NT2/D1 (cell line): ENCODE measurements at regions not wholly inside any gene's neighbourhood (a gene's known extent, or its start where the extent isn't known, plus 50 kb on each side); places are given as distances from the start of the nearest gene placed in this dataset.

Experiments used
- SUZ12 ChIP-seq: IDR thresholded peaks from 2 replicates; pipeline ENCODE4 v1.6.1; 2011; ENCODE audit not compliant: insufficient read length, insufficient read depth; ENCODE audit errors: extremely low read depth
- YY1 ChIP-seq: IDR thresholded peaks from 2 replicates; pipeline ENCODE4 v1.6.1; 2011; ENCODE audit not compliant: insufficient read length, insufficient read depth

DNA sequence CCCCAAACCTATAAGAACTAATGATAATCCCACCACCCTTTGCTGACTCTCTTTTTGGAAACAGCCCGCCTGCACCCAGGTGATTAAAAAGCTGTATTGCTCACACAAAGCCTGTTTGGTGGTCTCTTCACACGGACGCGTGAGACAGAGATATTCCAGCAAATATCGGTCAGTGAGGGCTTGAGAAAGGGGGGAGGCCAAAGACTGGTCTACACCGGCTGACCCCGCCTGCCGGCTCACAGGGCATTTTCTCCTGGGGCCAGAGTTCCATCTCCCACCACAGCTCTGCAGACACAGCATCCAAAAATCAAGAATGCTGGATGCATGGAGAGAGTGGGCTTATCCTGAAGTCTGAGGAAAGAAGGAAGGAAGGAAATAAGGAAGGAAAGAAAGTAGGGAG lies 176.0 kb downstream of the SHOX start:
- TF ChIP-seq SUZ12 = no peak
- TF ChIP-seq YY1 = no peak
